ENCODE measurements at regions not wholly inside any gene's neighbourhood (a gene's known extent, or its start where the extent isn't known, plus 50 kb on each side); places are given as distances from the start of the nearest gene placed in this dataset.

- Histone ChIP-seq H3K36me3 (ENCODE audit: control insufficient read depth in 4 of 4, insufficient read depth in 4 of 4, low read length in 4 of 4) (no peaks in the 10 kb centered on the region), H3K4me3 (no peak overlapping the region), H3K4me1 (ENCODE audit: control insufficient read depth in 5 of 5, insufficient read depth in 5 of 5, low read length in 5 of 5) (peaks cover 0 to 12% (median 0%) of the 10 kb centered on the region in 5 donors), H3K9ac (ENCODE audit: insufficient read depth in 1 of 2, low read length in 2 of 2) (no peak overlapping the region), H3K27me3 (ENCODE audit: control insufficient read depth in 3 of 3, insufficient read depth in 3 of 3, low read length in 2 of 3) (no peaks in the 10 kb centered on the region), H3K27ac (ENCODE audit: low read depth in 1 of 2, low read length in 1 of 2) (no peak overlapping the region), H3K9me3 (ENCODE audit: control insufficient read depth in 4 of 4, insufficient read depth in 3 of 4, low read length in 3 of 4) (no peaks in the 10 kb centered on the region)
- 84 to 88% methylated on average over 3 of the region's 3 CpGs for WGBS, 2 donors
- DNase-seq (no peak), ATAC-seq (ENCODE audit: insufficient read depth, low FRiP score) (no peak)
- no peak for TF ChIP-seq CTCF (IDR thresholded peaks at IDR 0.05; ENCODE audit: control extremely low read depth, extremely low read depth)
Measured at GRCh38 chr5:106976363-106976762, 694.4 kb downstream of the EFNA5 start.

- Histone ChIP-seq H3K36me3 (ENCODE audit: control insufficient read depth in 4 of 4, insufficient read depth in 4 of 4, low read length in 4 of 4) (no peaks in the 10 kb centered on the region), H3K4me3 (no peak overlapping the region), H3K9ac (ENCODE audit: insufficient read depth in 1 of 2, low read length in 2 of 2) (no peak overlapping the region), H3K4me1 (ENCODE audit: control insufficient read depth in 5 of 5, insufficient read depth in 5 of 5, low read length in 5 of 5) (peaks cover 0 to 12% (median 0%) of the 10 kb centered on the region in 5 donors), H3K27ac (ENCODE audit: low read depth in 1 of 2, low read length in 1 of 2) (no peak overlapping the region), H3K27me3 (ENCODE audit: control insufficient read depth in 3 of 3, insufficient read depth in 3 of 3, low read length in 2 of 3) (no peaks in the 10 kb centered on the region), H3K9me3 (ENCODE audit: control insufficient read depth in 4 of 4, insufficient read depth in 3 of 4, low read length in 3 of 4) (no peaks in the 10 kb centered on the region)
- ATAC-seq (ENCODE audit: insufficient read depth, low FRiP score) (no peak), DNase-seq (no peak)
- WGBS, 2 donors, result 43 to 58% methylated on average over 2 of the region's 2 CpGs
- TF ChIP-seq CTCF (IDR thresholded peaks at IDR 0.05; ENCODE audit: control extremely low read depth, extremely low read depth), result no peak
Measured at GRCh38 chr5:106974272-106974671, 696.5 kb downstream of the EFNA5 start.

- Histone ChIP-seq H3K27me3 (ENCODE audit: control insufficient read depth in 3 of 3, insufficient read depth in 3 of 3, low read length in 2 of 3) (no peaks in the 10 kb centered on the region), H3K9ac (ENCODE audit: insufficient read depth in 1 of 2, low read length in 2 of 2) (no peak overlapping the region), H3K4me3 (no peak overlapping the region), H3K36me3 (ENCODE audit: control insufficient read depth in 4 of 4, insufficient read depth in 4 of 4, low read length in 4 of 4) (no peaks in the 10 kb centered on the region), H3K4me1 (ENCODE audit: control insufficient read depth in 5 of 5, insufficient read depth in 5 of 5, low read length in 5 of 5) (peaks cover 0 to 3% (median 0%) of the 10 kb centered on the region in 5 donors), H3K9me3 (ENCODE audit: control insufficient read depth in 4 of 4, insufficient read depth in 3 of 4, low read length in 3 of 4) (no peaks in the 10 kb centered on the region), H3K27ac (ENCODE audit: low read depth in 1 of 2, low read length in 1 of 2) (no peak overlapping the region)
- ATAC-seq (ENCODE audit: insufficient read depth, low FRiP score), result no peak
- no peak for TF ChIP-seq CTCF (IDR thresholded peaks at IDR 0.05; ENCODE audit: control extremely low read depth, extremely low read depth)
- DNase-seq, result no peak
- WGBS, 2 donors, result 84 to 90% methylated on average over 4 of the region's 4 CpGs
Measured at GRCh38 chr5:106966686-106967315, 703.9 kb downstream of the EFNA5 start.

GRCh38 chr5:106964132-106964531, 706.6 kb downstream of the EFNA5 start:
- DNase-seq, result no peak
- no peak for TF ChIP-seq CTCF (IDR thresholded peaks at IDR 0.05; ENCODE audit: control extremely low read depth, extremely low read depth)

More at GRCh38 chr5:106964132-106964531, 706.6 kb downstream of the EFNA5 start:
- Histone ChIP-seq H3K4me3 (no peak overlapping the region), H3K36me3 (ENCODE audit: control insufficient read depth in 4 of 4, insufficient read depth in 4 of 4, low read length in 4 of 4) (no peaks in the 10 kb centered on the region), H3K27ac (ENCODE audit: low read depth in 1 of 2, low read length in 1 of 2) (no peak overlapping the region), H3K4me1 (ENCODE audit: control insufficient read depth in 5 of 5, insufficient read depth in 5 of 5, low read length in 5 of 5) (peaks cover 0 to 3% (median 0%) of the 10 kb centered on the region in 5 donors), H3K9ac (ENCODE audit: insufficient read depth in 1 of 2, low read length in 2 of 2) (no peak overlapping the region), H3K9me3 (ENCODE audit: control insufficient read depth in 4 of 4, insufficient read depth in 3 of 4, low read length in 3 of 4) (no peaks in the 10 kb centered on the region), H3K27me3 (ENCODE audit: control insufficient read depth in 3 of 3, insufficient read depth in 3 of 3, low read length in 2 of 3) (no peaks in the 10 kb centered on the region)
- no peak for ATAC-seq (ENCODE audit: insufficient read depth, low FRiP score)
- WGBS, 2 donors, result 45 to 63% methylated on average over 1 of the region's 1 CpG
